ENCODE measurements at regions not wholly inside any gene's neighbourhood (a gene's known extent, or its start where the extent isn't known, plus 50 kb on each side); places are given as distances from the start of the nearest gene placed in this dataset.
"Not testable (repeated sequence)": the region's sequence is repeated elsewhere in the genome, so short reads cannot be mapped to it uniquely, and the experiment has no call there.

DNA sequence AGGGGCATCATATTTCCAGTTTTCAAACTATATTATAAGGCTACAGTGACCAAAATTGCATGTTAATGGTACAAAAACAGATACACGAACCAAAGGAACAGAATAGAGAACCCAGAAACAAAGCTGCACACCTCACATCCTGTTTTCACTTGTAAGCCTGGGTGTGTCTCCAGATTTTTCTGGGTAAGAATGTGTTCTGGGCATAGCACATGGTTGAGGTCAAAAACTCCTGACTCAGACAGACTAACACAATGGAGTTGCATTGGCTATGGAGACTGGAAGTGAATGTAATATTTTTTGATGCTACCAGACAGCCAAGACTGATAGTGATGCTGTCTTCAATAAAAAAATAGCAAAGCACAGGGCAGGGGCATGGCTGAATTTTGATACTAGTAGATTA lies 1175.2 kb downstream of the NXPH1 start:
- Histone ChIP-seq H3K36me3 (replicated peaks; ENCODE audit: insufficient read depth, low read length) (no peaks in the 10 kb centered on the region), H3K9ac (ENCODE audit: low read length) (no peak overlapping the region), H3K27ac (ENCODE audit: low read length) (no peak overlapping the region), H3K9me2 (replicated peaks; ENCODE audit: insufficient read depth, low read length) (no peaks in the 10 kb centered on the region), H4K20me1 (ENCODE audit: insufficient read depth, low read length) (no peaks in the 10 kb centered on the region), H3F3A (ENCODE audit: insufficient read depth, low read length) (no peaks in the 10 kb centered on the region), H3K9me3 (replicated peaks; ENCODE audit: insufficient read depth, low read length) (no peaks in the 10 kb centered on the region), H2AFZ (ENCODE audit: low read length) (no peak overlapping the region), H3K79me2 (ENCODE audit: low read length) (no peaks in the 10 kb centered on the region), H3K27me3 (replicated peaks; ENCODE audit: insufficient read depth, low read length) (no peaks in the 10 kb centered on the region), H3K4me3 (ENCODE audit: low read length) (no peak overlapping the region), H3K4me1 (ENCODE audit: low read length) (no peaks in the 10 kb centered on the region), H3K4me2 (ENCODE audit: low read depth, low read length) (no peak overlapping the region)
- DNase-seq = peak; percentile 39
- TF ChIP-seq EZH2phosphoT487 (IDR thresholded peaks at IDR 0.05; ENCODE audit: low read length) (no peak), EZH2 (optimal IDR thresholded peaks at IDR 0.05; ENCODE audit: low read depth, low read length) (no peak)
- TF ChIP-seq, protein P1, sequence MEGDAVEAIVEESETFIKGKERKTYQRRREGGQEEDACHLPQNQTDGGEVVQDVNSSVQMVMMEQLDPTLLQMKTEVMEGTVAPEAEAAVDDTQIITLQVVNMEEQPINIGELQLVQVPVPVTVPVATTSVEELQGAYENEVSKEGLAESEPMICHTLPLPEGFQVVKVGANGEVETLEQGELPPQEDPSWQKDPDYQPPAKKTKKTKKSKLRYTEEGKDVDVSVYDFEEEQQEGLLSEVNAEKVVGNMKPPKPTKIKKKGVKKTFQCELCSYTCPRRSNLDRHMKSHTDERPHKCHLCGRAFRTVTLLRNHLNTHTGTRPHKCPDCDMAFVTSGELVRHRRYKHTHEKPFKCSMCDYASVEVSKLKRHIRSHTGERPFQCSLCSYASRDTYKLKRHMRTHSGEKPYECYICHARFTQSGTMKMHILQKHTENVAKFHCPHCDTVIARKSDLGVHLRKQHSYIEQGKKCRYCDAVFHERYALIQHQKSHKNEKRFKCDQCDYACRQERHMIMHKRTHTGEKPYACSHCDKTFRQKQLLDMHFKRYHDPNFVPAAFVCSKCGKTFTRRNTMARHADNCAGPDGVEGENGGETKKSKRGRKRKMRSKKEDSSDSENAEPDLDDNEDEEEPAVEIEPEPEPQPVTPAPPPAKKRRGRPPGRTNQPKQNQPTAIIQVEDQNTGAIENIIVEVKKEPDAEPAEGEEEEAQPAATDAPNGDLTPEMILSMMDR (IDR thresholded peaks at IDR 0.05; ENCODE audit: low read length) = no peak

DNA sequence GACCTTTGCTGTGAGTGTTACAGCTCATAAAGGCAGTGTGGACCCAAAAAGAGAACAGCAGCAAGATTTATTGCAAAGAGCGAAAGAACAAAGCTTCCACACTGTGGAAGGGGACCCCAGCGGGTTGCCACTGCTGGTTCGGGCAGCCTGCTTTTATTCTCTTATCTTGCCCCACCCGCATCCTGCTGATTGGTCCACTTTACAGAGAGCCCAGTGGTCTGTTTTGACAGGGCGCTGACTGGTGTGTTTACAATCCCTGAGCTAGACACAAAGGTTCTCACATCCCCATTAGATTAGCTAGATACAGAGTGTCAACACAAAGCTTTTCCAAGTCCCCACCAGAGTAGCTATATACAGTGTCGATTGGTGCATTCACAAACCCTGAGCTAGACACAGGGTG lies 1187.5 kb downstream of the NXPH1 start:
- H4K20me1 ChIP-seq (ENCODE audit: insufficient read depth, low read length); H3F3A ChIP-seq (ENCODE audit: insufficient read depth, low read length); H3K27me3 ChIP-seq (replicated peaks; ENCODE audit: insufficient read depth, low read length); DNase-seq; H3K79me2 ChIP-seq (ENCODE audit: low read length); H3K4me3 ChIP-seq (ENCODE audit: low read length); H3K27ac ChIP-seq (ENCODE audit: low read length); H3K4me2 ChIP-seq (ENCODE audit: low read depth, low read length); H2AFZ ChIP-seq (ENCODE audit: low read length); H3K9me2 ChIP-seq (replicated peaks; ENCODE audit: insufficient read depth, low read length); H3K9me3 ChIP-seq (replicated peaks; ENCODE audit: insufficient read depth, low read length); H3K36me3 ChIP-seq (replicated peaks; ENCODE audit: insufficient read depth, low read length); H3K4me1 ChIP-seq (ENCODE audit: low read length); H3K9ac ChIP-seq (ENCODE audit: low read length): not testable (repeated sequence)

DNA sequence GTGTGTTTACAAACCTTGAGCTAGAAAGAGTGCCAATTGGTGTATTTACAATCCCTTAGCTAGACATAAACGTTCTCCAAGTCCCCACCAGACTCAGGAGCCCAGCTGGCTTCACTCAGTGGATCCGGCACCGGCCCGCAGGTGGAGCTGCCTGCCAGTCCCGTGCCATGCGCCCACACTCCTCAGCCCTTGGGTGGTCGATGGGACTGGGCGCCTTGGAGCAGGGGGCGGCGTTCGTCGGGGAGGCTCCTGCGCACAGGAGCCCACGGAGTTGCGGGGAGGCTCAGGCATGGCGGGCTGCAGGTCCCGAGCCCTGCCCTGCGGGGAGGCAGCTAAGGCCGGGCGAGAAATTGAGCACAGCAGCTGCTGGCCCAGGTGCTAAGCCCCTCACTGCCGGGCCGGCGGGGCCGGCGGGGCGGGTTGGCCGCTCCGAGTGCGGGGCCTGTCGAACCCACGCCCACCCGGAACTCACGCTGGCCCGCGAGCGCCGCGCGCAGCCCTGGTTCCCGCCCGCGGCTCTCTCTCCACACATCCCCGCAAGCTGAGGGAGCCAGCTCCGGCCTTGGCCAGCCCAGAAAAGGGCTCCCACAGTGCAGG lies 1188.0 kb downstream of the NXPH1 start:
- H3K36me3 ChIP-seq (replicated peaks; ENCODE audit: insufficient read depth, low read length); H3K9ac ChIP-seq (ENCODE audit: low read length); H3K4me2 ChIP-seq (ENCODE audit: low read depth, low read length): not testable (repeated sequence)

DNA sequence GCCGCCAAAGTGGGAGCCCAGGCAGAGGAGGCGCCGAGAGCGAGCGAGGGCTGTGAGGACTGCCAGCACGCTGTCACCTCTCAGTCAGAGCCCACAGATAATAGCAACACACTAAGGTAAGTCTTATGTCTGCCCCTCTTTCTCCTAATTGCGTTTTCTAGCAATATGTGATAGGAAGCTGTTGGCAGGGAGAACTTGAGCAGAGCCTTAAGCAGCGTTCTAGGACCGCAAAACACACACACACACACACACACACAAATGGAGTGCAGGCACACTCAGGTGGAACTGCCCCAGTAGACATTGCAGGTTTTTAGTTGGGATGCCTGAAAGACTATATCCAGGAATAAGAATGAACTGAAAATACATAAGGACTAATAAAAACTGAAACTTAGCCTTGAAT lies 1188.5 kb downstream of the NXPH1 start:
- Histone ChIP-seq H3K9me3 (replicated peaks; ENCODE audit: insufficient read depth, low read length) (no peaks in the 10 kb centered on the region), H3K4me3 (ENCODE audit: low read length) (no peak overlapping the region), H4K20me1 (ENCODE audit: insufficient read depth, low read length) (no peaks in the 10 kb centered on the region), H3K27ac (ENCODE audit: low read length) (no peak overlapping the region), H2AFZ (ENCODE audit: low read length) (no peak overlapping the region), H3K4me1 (ENCODE audit: low read length) (no peaks in the 10 kb centered on the region), H3K4me2 (ENCODE audit: low read depth, low read length) (no peak overlapping the region), H3K27me3 (replicated peaks; ENCODE audit: insufficient read depth, low read length) (no peaks in the 10 kb centered on the region), H3K9me2 (replicated peaks; ENCODE audit: insufficient read depth, low read length) (no peaks in the 10 kb centered on the region), H3K79me2 (ENCODE audit: low read length) (no peaks in the 10 kb centered on the region), H3K36me3 (replicated peaks; ENCODE audit: insufficient read depth, low read length) (no peaks in the 10 kb centered on the region), H3F3A (ENCODE audit: insufficient read depth, low read length) (no peaks in the 10 kb centered on the region), H3K9ac (ENCODE audit: low read length) (no peak overlapping the region)
- DNase-seq = no peak
- TF ChIP-seq EZH2 (optimal IDR thresholded peaks at IDR 0.05; ENCODE audit: low read depth, low read length) = no peak
- TF ChIP-seq EZH2phosphoT487 (IDR thresholded peaks at IDR 0.05; ENCODE audit: low read length) = no peak
- TF ChIP-seq, protein P1 (IDR thresholded peaks at IDR 0.05; ENCODE audit: low read length) = no peak

More for the DNA sequence above, 1188.0 kb downstream of the NXPH1 start:
- H3K79me2 ChIP-seq (ENCODE audit: low read length); H4K20me1 ChIP-seq (ENCODE audit: insufficient read depth, low read length); H3K9me2 ChIP-seq (replicated peaks; ENCODE audit: insufficient read depth, low read length); H3K4me3 ChIP-seq (ENCODE audit: low read length); H2AFZ ChIP-seq (ENCODE audit: low read length); H3K27ac ChIP-seq (ENCODE audit: low read length); H3K9me3 ChIP-seq (replicated peaks; ENCODE audit: insufficient read depth, low read length); H3K4me1 ChIP-seq (ENCODE audit: low read length); H3K27me3 ChIP-seq (replicated peaks; ENCODE audit: insufficient read depth, low read length); DNase-seq; H3F3A ChIP-seq (ENCODE audit: insufficient read depth, low read length): not testable (repeated sequence)

Measured in MM.1S (cell line).